ENCODE measurements at regions not wholly inside any gene's neighbourhood (a gene's known extent, or its start where the extent isn't known, plus 50 kb on each side); places are given as distances from the start of the nearest gene placed in this dataset.

- Histone ChIP-seq H3K79me2 (no peaks in the 10 kb centered on the region), H3K36me3 (ENCODE audit: control insufficient read depth, insufficient read depth, low read length) (no peaks in the 10 kb centered on the region), H3K4me1 (no peaks in the 10 kb centered on the region), H3K27ac (no peak overlapping the region), H2AFZ (no peak overlapping the region), H3K9me3 (ENCODE audit: control insufficient read depth, low read length) (no peaks in the 10 kb centered on the region), H3K4me3 (ENCODE audit: low read depth, low read length) (no peak overlapping the region), H3K27me3 (ENCODE audit: control insufficient read depth, insufficient read depth, low read length) (no peaks in the 10 kb centered on the region), H3K4me2 (ENCODE audit: low read length) (no peak overlapping the region), H3K9ac (no peak overlapping the region)
- no peak for TF ChIP-seq CTCF (IDR thresholded peaks at IDR 0.05)
Observed at GRCh38 chr16:51950118-51950780, 596.7 kb downstream of the TOX3 start.

GRCh38 chr16:51949282-51949681 lies 597.7 kb downstream of the TOX3 start:
- no peak overlapping the region for H2AFZ ChIP-seq
- no peak overlapping the region for H3K9ac ChIP-seq
- H3K79me2 ChIP-seq, result no peaks in the 10 kb centered on the region
- TF ChIP-seq CTCF (IDR thresholded peaks at IDR 0.05), result no peak
- H3K4me3 ChIP-seq (ENCODE audit: low read depth, low read length), result no peak overlapping the region
- no peaks in the 10 kb centered on the region for H3K9me3 ChIP-seq (ENCODE audit: control insufficient read depth, low read length)
- no peaks in the 10 kb centered on the region for H3K4me1 ChIP-seq
- no peak overlapping the region for H3K27ac ChIP-seq
- H3K36me3 ChIP-seq (ENCODE audit: control insufficient read depth, insufficient read depth, low read length), result no peaks in the 10 kb centered on the region
- H3K27me3 ChIP-seq (ENCODE audit: control insufficient read depth, insufficient read depth, low read length), result no peaks in the 10 kb centered on the region
- no peak overlapping the region for H3K4me2 ChIP-seq (ENCODE audit: low read length)

GRCh38 chr16:51941412-51941811 lies 605.5 kb downstream of the TOX3 start:
- no peak overlapping the region for H3K9ac ChIP-seq
- TF ChIP-seq CTCF (IDR thresholded peaks at IDR 0.05), result no peak
- H3K79me2 ChIP-seq, result no peaks in the 10 kb centered on the region
- no peak overlapping the region for H2AFZ ChIP-seq
- no peaks in the 10 kb centered on the region for H3K36me3 ChIP-seq (ENCODE audit: control insufficient read depth, insufficient read depth, low read length)
- H3K4me1 ChIP-seq, result no peaks in the 10 kb centered on the region
- H3K27ac ChIP-seq, result no peak overlapping the region
- no peaks in the 10 kb centered on the region for H3K27me3 ChIP-seq (ENCODE audit: control insufficient read depth, insufficient read depth, low read length)
- no peak overlapping the region for H3K4me3 ChIP-seq (ENCODE audit: low read depth, low read length)
- no peak overlapping the region for H3K4me2 ChIP-seq (ENCODE audit: low read length)
- H3K9me3 ChIP-seq (ENCODE audit: control insufficient read depth, low read length), result no peaks in the 10 kb centered on the region

- no peak for TF ChIP-seq CTCF (IDR thresholded peaks at IDR 0.05)
- no peak overlapping the region for H3K9ac ChIP-seq
- no peaks in the 10 kb centered on the region for H3K4me1 ChIP-seq
- no peaks in the 10 kb centered on the region for H3K27me3 ChIP-seq (ENCODE audit: control insufficient read depth, insufficient read depth, low read length)
- H3K27ac ChIP-seq, result no peak overlapping the region
- H2AFZ ChIP-seq, result no peak overlapping the region
- H3K9me3 ChIP-seq (ENCODE audit: control insufficient read depth, low read length), result no peaks in the 10 kb centered on the region
- H3K4me3 ChIP-seq (ENCODE audit: low read depth, low read length), result no peak overlapping the region
- H3K79me2 ChIP-seq, result no peaks in the 10 kb centered on the region
- no peak overlapping the region for H3K4me2 ChIP-seq (ENCODE audit: low read length)
- H3K36me3 ChIP-seq (ENCODE audit: control insufficient read depth, insufficient read depth, low read length), result no peaks in the 10 kb centered on the region
Observed at GRCh38 chr16:51940183-51940582, 606.8 kb downstream of the TOX3 start.

GRCh38 chr16:51939378-51939871 lies 607.5 kb downstream of the TOX3 start:
- Histone ChIP-seq H3K4me2 (ENCODE audit: low read length) (no peak overlapping the region), H3K27me3 (ENCODE audit: control insufficient read depth, insufficient read depth, low read length) (no peaks in the 10 kb centered on the region), H3K27ac (no peak overlapping the region), H3K9me3 (ENCODE audit: control insufficient read depth, low read length) (no peaks in the 10 kb centered on the region), H3K4me1 (no peaks in the 10 kb centered on the region), H3K36me3 (ENCODE audit: control insufficient read depth, insufficient read depth, low read length) (no peaks in the 10 kb centered on the region), H2AFZ (no peak overlapping the region), H3K4me3 (ENCODE audit: low read depth, low read length) (no peak overlapping the region), H3K79me2 (no peaks in the 10 kb centered on the region), H3K9ac (no peak overlapping the region)
- TF ChIP-seq CTCF (IDR thresholded peaks at IDR 0.05), result no peak
